ENCODE measurements at regions not wholly inside any gene's neighbourhood (a gene's known extent, or its start where the extent isn't known, plus 50 kb on each side); places are given as distances from the start of the nearest gene placed in this dataset.
"Not testable (repeated sequence)": the region's sequence is repeated elsewhere in the genome, so short reads cannot be mapped to it uniquely, and the experiment has no call there.

GRCh38 chr1:201644197-201644596, 105.3 kb downstream of the NAV1 start (continued):
- no peak for TF ChIP-seq REST (IDR thresholded peaks at IDR 0.05)
- TF ChIP-seq JUND (IDR thresholded peaks at IDR 0.05): no peak
- no peak for TF ChIP-seq FOXA2 (IDR thresholded peaks at IDR 0.05)
- no peak for TF ChIP-seq YY1 (IDR thresholded peaks at IDR 0.05)
- TF ChIP-seq ATF3 (IDR thresholded peaks at IDR 0.05): no peak
- no peak for TF ChIP-seq MAX (IDR thresholded peaks at IDR 0.05)

GRCh38 chr1:201645000-201645399, 106.1 kb downstream of the NAV1 start:
- not testable (repeated sequence) for H3K4me3 ChIP-seq (ENCODE audit: low read depth in 1 of 3, low read length in 3 of 3); H3K27ac ChIP-seq (ENCODE audit: low read depth in 1 of 2, low read length in 2 of 2); H3K27me3 ChIP-seq (ENCODE audit: control insufficient read depth in 4 of 4, insufficient read depth in 4 of 4, low read length in 3 of 4); H3K9ac ChIP-seq (ENCODE audit: low read depth in 1 of 2, low read length in 2 of 2); H3K9me3 ChIP-seq (ENCODE audit: control insufficient read depth in 4 of 4, low read length in 3 of 4); H3K36me3 ChIP-seq (ENCODE audit: control insufficient read depth in 4 of 4, insufficient read depth in 3 of 4, low read depth in 1 of 4, low read length in 3 of 4); DNase-seq (ENCODE audit: low spot score)
- peaks cover 9 to 21% (median 11%) of the 10 kb centered on the region in 4 donors for H3K4me1 ChIP-seq (ENCODE audit: control insufficient read depth in 4 of 4, insufficient read depth in 4 of 4, low read length in 3 of 4)
- over 99% methylated on average over 4 of the region's 6 CpGs for WGBS

DNA sequence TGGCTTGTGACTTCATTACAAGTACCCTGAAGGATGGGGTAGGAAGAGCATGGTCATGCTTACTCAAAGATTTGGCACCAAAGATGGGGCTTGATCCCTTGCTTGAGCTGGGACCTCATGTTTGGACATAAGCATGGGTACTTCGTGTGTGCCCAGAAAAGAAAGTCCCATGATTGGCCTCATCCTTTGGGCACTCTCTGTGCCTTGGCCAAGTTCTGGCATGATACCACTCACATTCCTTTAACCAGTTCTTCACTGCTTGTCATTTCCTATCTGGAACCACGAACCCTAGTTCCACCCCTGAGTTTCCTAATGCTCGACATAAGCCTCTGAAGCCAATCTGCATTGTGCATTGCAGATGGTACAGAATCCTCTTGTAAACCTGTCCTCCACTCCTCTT, 107.0 kb downstream of the NAV1 start:
- Histone ChIP-seq H3K27ac (ENCODE audit: low read depth in 1 of 2, low read length in 2 of 2) (no peak overlapping the region), H3K27me3 (ENCODE audit: control insufficient read depth in 4 of 4, insufficient read depth in 4 of 4, low read length in 3 of 4) (peaks cover 0 to 2% (median 0%) of the 10 kb centered on the region in 4 donors), H3K36me3 (ENCODE audit: control insufficient read depth in 4 of 4, insufficient read depth in 3 of 4, low read depth in 1 of 4, low read length in 3 of 4) (no peaks in the 10 kb centered on the region), H3K9me3 (ENCODE audit: control insufficient read depth in 4 of 4, low read length in 3 of 4) (no peaks in the 10 kb centered on the region), H3K9ac (ENCODE audit: low read depth in 1 of 2, low read length in 2 of 2) (no peak overlapping the region), H3K4me1 (ENCODE audit: control insufficient read depth in 4 of 4, insufficient read depth in 4 of 4, low read length in 3 of 4) (peaks cover 9 to 26% (median 18%) of the 10 kb centered on the region in 4 donors), H3K4me3 (ENCODE audit: low read depth in 1 of 3, low read length in 3 of 3) (no peak overlapping the region)
- DNase-seq (ENCODE audit: low spot score): no peak
- 82% methylated on average over 3 of the region's 3 CpGs for whole genome bisulfite sequencing
- TF ChIP-seq FOXA2 (IDR thresholded peaks at IDR 0.05) (no peak), MAX (IDR thresholded peaks at IDR 0.05) (no peak), EGR1 (IDR thresholded peaks at IDR 0.05; ENCODE audit: low read depth in 2 of 2) (no peak), ZBTB33 (IDR thresholded peaks at IDR 0.05) (no peak), RXRA (IDR thresholded peaks at IDR 0.05) (no peak), CTCF (IDR thresholded peaks at IDR 0.05; ENCODE audit: low read depth, low read length, missing input control) (no peak)

Data from liver (tissue), 8 donors.